Stimulated activated CD4-positive, alpha-beta T cell treated with anti-CD3 and anti-CD28 coated beads, Interleukin-15, amount 100 ng/mL, for 48 hours (primary cell): ENCODE measurements at regions not wholly inside any gene's neighbourhood (a gene's known extent, or its start where the extent isn't known, plus 50 kb on each side); places are given as distances from the start of the nearest gene placed in this dataset.

Source experiments
- DNase-seq, 2 donors: peaks; one replicate each; pipeline ENCODE4 v3.0.0-alpha.2; 2020; ENCODE audit warnings: low read depth in 2 of 2

DNA sequence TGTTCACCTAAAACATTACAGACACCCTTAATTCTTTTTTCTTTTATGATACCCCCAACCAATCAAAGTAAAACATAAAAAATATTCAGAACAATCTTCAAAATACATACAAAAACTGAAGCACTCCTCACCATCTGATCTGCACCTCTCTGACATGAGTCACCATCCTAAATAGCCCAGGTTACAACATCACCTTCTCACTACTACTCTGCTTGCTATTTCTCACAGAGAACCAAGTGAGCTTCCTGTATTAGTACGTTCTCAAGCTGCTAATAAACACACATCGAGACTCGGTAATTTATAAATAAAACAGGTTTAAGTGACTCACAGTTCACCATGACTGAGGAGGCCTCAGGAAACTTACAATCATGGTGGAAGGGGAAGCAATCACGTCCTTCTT, 183.5 kb downstream of the CBLN2 start:
- no peak for DNase-seq

DNA sequence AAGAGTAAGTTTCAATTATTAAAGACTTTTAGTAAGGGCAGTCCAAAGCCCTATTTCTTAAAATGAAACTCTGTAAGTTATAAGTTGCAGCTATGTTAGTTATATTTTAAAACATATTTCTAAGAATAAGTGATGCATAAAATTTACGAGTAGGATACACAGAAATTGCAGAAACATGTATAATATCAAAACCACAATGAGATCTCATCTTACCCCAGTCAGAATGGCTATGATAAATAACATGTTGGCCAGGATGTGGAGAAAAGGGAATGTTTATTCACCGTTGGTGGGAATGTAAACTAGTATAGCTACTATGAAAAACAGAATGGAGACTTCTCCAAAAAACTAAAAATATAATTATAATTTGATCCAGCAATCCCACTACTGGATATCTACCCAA, 201.2 kb downstream of the CBLN2 start:
- no peak for DNase-seq

DNA sequence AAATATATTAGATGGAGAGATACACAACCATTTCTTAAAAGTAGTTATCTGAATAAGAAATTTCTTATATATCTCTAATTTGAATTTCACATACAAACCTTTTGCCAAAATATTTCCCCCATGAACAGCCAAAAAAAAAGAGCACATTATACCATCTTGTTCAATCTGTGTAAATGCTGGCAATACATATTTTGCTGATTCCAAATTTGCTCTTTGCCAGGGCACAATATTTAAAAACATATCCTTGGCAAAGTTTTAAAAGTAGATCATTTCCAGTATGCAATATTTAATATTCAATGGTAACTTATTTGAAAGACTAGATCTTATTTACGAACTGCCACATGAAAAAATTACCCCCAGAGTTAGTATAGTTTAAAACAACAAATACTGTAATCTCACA, 204.2 kb downstream of the CBLN2 start:
- DNase-seq: no peak

DNA sequence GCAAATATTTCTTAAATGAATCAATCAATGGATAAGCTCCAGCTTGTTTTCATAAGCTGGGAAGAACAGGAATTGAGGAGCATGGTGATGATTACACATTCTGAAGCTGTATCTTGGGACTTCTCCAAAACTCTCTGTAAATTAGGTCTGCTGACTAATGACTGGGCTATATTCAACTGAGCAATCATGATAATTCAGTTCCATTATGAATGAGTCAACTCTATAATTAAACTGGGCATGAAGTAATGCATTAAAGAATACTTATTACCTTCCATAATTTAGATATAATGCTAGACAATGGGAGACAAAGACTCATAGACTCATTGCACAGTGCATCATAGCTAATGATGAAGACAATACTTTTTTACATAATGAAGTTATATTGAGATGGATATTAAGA, 207.4 kb downstream of the CBLN2 start:
- no peak for DNase-seq

DNA sequence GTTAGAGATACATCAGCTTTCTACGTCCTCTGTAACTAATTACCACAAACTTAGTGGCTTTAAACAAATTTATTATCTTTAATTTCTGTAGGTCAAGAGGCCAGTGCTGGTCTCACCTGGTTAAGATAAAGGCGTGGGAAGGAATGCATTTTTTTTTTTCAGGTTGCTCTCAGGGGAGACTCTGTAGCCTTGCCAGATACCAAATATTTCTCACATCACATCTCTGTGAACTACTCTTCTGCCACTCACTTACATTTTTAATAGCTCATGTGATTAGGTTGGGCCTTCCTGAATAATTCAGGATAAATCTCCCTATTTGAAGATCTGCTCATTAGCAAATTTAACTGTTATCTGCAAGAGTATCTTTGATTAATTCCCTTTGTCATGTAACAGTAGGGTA, 214.6 kb downstream of the CBLN2 start:
- no peak for DNase-seq

DNA sequence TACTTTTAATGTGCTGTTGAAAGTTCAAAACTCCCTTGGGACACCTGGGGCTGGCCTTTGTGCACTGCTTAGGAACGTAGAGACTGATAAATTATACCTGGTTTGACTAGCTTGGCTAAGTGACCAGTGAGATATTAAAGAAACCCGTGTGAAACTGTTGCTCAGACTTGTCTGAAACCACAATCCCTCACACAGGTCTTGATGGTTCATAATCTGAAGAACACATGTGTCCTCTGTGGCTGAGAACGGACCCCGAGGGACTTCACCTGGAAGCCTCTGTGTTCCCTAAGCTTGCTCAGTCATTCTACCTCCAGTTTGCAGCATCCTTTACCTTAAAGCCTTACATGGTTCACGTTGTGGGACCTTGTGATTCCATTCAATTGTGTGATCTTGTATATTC, 218.8 kb downstream of the CBLN2 start:
- DNase-seq: no peak

DNA sequence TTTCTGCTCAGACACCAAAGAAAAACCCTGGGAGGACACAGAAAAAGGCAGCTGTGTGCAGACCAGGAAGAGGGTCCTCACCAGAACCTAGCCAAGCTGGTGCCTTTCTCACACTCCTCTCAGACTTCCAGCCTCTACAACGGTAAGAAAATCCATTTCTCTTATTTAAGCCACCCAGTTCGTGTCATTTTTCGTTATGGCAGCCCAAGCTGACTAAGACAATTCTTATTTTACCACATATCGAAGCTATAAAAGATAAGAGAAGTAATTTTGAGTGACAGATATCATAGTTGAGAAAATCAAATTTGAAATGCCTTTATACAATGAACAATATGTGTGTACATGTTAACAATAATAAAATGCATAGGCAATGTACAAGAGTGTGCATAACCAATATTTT, 219.5 kb downstream of the CBLN2 start:
- no peak for DNase-seq

DNA sequence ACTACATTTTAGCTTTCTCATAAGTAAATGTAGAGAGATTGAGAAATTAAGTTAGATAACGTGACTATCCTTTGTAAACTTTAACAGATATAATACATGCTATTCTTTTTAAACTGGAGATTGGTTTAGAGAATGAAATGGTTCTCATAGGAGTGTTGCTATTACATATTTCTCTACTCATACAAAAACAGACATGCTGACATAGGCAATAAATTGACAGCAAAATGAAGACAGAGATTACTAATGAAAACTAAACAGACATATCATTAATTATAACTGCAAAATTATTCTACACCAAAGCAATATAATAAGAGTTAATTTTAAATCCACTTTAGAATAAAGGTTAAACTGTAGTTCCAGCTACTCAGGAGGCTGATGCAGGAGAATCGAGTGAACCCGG, 227.6 kb downstream of the CBLN2 start:
- DNase-seq: no peak

DNA sequence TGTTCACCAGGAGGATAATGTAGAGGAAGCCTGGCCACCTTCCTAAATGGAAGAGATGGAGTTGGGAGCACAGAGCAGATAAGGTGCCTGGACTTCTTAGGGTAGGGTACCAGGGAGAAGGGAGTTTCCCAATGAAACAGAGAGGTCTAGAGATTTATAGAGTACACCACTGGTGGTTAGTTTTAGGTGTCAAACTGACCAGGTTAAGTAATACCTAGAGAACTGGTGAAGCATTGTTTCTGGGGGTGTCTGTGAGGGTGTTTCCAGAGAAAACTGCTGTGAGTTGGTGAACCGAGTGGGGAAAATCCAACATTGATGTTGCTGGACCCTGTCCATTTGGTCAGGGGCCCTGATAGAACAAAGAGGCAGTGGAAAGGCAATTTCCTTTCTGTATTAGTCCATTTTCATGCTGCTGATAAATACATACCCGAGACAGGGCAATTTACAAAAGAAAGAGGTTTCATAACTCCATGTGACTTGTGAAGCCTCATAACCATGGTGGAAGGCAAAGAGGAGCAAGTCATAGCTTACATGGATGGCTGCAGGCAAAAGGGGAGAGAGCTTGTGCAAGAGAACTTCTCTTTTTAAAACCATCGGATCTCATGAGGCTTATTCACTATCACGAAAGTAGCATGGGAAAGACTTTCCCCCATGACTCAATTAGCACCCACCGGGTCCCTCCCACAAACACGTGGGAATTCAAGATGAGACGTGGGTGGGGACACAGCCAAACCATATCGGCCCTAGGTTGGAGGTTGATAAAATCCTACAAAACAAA, 260.8 kb downstream of the CBLN2 start:
- no peak for DNase-seq

DNA sequence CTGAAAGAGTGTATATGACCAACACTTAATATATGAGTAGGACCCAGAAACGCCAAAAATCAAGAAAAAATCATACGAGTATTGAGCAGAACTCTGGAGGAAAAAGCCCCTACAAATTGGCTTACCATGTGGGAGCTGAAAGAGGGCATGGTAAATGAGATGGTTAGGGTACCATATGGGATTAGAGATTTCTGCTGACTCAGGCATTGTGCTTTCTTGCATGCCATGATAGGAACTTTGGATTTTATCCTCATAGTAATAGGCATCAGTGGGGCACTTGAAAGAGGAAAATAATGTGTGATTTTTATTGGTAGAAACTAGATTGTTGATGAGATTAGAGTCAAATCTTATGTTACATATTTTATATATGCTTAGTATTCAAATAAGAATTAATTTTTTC, 271.1 kb downstream of the CBLN2 start:
- no peak for DNase-seq

DNA sequence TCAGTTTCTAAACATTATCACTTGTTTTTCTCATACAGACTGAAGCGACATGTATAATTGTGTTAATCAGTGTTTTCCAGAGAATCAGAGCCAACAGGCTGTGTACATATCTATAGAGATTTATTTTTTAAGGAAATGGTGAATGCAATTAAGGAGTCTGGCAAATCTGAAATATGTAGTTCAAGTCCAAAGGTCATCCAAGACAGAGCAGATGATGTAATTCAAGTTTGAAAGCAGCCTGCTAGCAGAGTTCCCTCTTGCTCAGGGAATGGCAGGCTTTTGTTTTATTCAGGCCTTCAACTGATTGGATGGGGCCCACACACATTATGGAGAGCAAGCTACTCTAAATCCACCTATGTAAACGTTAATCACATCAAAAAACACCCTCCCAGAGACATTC, 282.6 kb downstream of the CBLN2 start:
- no peak for DNase-seq

DNA sequence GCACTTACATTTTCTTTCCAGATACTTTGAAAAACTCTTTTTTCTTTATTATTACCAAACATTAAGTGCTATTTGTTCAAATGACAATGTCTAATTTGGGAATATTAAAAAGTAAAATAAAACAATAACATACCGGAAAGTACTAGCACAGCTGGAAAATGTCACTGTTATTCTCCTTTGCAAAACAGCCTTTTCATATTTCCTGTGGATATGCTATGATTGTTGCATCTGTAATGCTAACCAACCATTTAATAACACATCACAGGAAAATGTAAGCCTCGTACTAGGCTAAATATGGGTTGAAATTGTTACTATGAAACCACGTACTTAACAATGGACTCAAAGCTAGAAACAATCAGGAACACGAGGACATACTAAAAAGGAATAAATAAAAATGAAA, 298.1 kb downstream of the CBLN2 start:
- no peak for DNase-seq

DNA sequence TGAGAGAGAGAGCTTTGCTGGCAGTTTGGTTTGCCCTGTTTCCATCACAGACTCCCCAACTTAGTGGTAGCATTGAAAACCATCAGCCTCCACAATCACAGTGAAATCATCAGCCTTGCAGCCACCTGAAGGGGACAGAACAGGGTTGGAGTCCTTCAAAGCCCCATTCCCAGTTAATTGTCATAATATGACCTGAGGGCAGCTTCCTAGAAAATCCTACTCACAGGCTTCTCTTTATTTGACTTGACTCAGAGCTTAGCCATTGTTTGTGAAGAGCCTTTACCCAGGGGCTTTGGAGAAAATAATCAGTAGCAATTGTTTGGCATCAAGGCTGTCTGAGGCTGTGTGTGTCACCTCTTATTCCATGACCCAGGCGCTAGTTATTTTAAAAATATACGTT, 308.7 kb downstream of the CBLN2 start:
- DNase-seq: no peak

DNA sequence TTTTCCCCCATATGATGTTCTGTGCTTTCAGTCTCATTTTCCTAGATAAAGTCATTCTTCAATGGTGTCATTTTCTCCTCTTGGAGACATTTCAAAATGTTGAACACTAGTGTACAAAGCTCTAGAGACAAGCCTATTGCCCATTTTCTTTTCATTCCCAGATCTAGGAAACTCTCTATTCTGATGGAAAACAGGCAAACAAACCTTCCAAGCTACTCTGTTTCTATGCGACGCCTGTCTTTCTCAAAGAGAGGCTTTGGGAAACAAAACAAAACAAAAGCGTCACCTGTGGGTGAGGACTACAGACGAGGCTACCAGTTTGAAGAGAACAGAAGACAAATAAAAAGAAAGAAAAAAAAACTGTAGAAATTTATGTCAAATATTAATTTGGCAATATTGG, 311.0 kb downstream of the CBLN2 start:
- DNase-seq: no peak

DNA sequence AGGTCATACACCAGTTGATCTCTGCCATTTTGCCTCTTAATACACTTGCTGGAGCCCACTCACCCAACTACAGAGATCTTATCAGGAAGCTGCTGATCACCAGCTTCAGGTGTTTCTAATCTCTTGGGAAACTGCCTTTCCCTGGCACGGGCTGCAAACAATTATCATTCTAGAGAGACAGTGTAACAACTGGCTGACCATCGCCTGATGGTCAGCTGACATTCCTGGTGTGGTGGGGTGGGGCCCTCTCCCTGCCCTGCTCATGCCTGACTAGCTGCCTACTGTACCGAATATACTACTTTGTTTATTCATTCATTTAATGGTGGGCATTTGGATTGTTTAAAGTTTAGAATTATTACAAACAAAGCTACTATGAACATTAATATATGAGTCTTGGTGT, 311.5 kb downstream of the CBLN2 start:
- no peak for DNase-seq

DNA sequence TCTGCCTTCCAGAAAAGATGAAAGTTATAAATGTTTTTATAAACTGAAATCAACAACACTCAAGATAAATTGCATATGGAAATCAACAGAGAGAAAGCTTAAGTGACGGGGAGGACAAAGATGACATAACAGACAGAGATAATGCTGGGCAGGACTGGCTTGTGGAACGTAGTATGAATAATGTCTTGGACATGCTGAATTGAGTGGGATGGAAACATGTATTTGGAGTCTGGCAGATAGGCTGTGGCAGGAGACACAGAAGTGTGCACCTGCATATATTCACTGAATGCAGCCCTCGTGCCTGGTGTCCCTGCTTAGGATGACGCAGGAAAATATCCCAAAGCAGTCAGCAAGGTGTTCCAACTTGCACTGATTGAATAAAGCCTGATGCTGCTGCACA, 318.2 kb downstream of the CBLN2 start:
- DNase-seq: no peak

DNA sequence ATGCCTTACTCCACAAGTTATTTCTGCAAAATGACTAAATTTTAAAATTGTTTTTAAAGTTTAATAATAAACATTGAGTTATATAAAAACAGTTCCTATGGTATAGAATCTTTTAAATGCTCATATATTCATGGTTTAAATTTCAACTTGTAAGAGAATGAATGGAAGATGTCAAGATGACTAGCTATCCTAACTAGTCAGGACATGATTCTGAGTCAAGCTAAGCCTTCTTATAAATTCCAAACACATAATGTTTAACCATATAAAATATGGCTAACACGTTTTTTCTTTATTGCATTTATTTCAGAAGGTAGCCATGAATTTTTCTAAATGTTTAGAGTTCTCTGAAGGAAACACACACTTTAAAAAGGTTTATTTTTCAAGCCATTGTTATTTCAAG, 320.4 kb downstream of the CBLN2 start:
- DNase-seq: no peak

DNA sequence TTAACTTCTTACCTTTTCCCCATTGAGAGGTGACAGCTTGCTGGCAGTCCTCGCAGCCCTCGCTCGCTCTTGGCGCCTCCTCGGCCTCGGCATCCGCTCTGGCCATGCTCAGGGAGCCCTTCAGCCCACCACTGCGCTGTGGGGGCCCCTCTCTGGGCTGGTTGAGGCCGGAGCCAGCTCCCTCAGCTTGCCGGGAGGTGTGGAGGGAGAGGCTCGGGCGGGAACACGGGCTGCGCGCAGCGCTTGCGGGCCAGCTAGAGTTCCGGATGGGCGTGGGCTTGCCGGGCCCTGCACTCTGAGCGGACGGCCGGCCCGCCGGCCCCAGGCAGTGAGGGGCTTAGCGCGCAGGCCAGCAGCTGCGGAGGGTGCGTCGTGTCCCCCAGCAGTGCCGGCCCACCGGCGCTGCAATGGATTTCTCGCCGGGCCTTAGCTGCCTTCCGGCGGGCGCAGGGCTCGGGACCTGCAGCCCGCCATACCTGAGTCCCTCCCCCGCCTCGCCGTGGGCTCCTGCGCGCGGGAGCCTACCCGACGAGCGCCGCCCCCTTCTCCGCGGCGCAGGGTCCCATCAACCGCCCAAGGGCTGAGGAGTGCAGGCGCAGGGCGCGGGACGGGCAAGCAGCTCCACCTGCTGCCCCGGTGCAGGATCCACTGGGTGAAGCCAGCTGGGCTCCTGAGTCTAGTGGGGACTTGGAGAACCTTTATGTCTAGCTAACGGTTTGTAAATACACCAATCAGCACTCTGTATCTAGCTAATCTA, 335.0 kb downstream of the CBLN2 start:
- DNase-seq: no peak

DNA sequence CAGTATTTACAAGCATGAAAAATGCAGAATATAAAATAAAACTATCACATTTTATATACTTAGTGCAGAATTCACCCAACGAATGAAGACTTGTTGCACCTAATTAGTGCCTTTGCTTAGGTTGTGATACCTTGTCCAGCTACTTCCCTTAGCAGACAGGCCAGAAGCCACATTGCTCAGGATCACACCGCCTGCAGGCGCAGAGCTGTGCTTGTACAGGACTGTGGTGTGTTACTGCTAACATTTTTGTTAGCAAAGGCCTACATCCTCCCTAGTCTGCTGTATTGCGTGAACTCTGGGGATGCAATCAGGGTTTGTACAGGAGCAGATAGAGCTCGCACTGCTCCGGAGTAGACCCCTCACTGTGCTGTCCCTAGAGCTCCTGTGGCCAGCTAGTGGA, 336.9 kb downstream of the CBLN2 start:
- DNase-seq: no peak

DNA sequence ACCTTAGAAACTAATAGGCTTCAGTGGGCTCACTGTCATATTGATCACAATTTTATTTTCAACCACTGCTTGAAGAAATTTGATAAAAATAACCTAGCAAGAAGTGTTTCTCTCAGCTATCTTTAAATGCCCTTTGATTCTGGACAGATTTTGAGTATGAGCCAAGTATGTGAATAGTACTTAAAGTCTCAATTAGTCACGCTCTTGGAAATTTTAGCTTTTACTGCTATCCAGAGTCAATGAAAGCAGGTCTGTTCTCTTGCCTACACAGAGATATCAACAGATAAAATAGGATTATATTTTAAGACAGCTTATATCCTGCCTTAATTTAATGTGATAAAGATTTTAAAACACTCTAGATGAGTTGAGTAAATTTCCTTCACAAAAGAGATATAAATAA, 337.3 kb downstream of the CBLN2 start:
- no peak for DNase-seq

DNA sequence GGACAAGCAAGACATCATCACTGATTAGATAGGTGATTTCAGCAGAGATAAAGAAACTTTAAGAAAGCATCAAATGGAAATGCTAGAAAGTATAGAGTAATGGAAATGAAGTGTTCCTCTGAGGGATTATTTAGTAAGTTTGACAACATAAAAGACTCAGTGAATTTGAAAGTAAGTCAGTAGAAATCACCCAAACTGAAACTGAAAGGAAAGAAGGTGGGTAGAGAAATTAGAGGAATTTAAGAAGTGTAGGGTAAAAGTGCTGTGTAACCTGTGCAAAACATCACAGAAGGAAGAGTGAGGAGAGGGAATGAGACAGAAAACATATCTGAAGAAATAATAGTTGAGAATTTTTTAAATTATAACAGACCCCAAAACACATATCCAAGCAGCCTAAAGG, 343.1 kb downstream of the CBLN2 start:
- no peak for DNase-seq

DNA sequence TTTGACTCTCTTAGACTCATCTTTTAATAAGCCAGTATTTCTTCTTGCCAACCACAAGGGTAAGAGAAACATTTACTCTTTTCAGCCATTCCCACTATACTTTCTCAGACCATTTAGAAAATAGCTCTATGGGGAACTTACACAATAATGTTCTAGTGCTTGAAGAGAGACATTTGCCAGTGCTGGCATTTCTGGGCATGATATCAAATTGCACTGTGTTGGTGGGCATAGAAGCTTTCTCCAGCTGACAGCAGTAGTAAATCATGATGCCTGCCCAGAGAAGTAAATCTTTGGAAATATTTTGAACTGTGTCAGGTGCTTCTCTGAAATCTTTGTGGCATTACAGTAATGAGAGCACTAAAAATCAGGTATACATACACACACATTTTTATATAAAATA, 346.6 kb downstream of the CBLN2 start:
- DNase-seq: no peak

DNA sequence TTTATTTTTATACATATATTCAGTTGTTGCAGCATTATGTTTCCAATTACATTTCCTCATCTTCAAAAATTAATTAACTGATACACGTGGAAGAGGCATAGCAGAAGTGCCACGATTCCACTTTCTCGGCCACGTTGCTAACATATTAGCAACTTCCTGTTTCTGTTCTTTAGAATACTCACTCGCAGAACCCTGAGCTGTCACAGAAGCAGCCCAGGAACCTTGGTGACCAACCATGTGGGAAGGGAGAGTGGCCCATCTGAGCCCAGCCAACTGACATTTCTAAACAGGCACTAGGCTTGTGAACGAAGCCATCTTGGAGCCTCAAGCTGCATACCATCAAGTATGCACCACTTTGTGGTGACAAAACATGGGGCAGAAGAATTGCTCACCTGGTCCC, 350.1 kb downstream of the CBLN2 start:
- DNase-seq: no peak

DNA sequence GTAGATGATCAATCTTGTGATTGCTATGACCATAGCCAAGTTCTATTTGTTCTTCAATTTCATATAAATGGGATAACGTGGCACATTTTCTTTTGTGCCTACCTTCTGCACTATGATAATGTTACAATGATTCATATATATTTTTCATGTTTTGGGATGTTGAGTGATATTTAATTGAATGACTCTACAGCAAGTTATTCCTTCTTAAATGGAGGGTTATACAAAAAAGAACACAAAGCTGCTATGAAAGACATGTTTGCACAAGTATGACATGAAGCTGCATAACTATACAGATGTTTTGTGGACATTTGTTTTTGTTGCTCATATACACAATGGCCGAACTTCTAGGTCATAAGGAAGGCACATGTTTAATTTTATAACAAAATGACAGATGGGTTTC, 356.2 kb downstream of the CBLN2 start:
- no peak for DNase-seq
